ENCODE measurements at regions not wholly inside any gene's neighbourhood (a gene's known extent, or its start where the extent isn't known, plus 50 kb on each side); places are given as distances from the start of the nearest gene placed in this dataset.

- TF ChIP-seq POLR2AphosphoS5 (IDR thresholded peaks at IDR 0.05; ENCODE audit: borderline replicate concordance, low read depth, low read length), result no peak
- TF ChIP-seq EZH2 (IDR thresholded peaks at IDR 0.05), result no peak
Measured at GRCh38 chr13:105452895-105453294, 1082.6 kb downstream of the EFNB2 start.

All from SK-N-MC (cell line).